Skeletal muscle satellite cell (primary cell): ENCODE measurements at regions not wholly inside any gene's neighbourhood (a gene's known extent, or its start where the extent isn't known, plus 50 kb on each side); places are given as distances from the start of the nearest gene placed in this dataset.

Source experiments
- H3K27me3 ChIP-seq: 2 replicates; pipeline ENCODE4 v1.7.0; 2013; ENCODE audit warnings: low read length; ENCODE audit not compliant: control insufficient read depth, insufficient read depth
- H3K36me3 ChIP-seq: 2 replicates; pipeline ENCODE4 v1.7.0; 2013; ENCODE audit warnings: mild to moderate bottlenecking, control low read depth, low read length; ENCODE audit not compliant: insufficient read depth
- H3K4me1 ChIP-seq: 2 replicates; pipeline ENCODE4 v1.7.0; 2013; ENCODE audit warnings: low read length; ENCODE audit not compliant: control insufficient read depth, insufficient read depth
- H3K4me2 ChIP-seq: 2 replicates; pipeline ENCODE4 v1.7.0; 2013; ENCODE audit warnings: mild to moderate bottlenecking, low read length
- H3K4me3 ChIP-seq: 2 replicates; pipeline ENCODE4 v1.7.0; 2013; ENCODE audit warnings: low read length
- H3K9ac ChIP-seq: 2 replicates; pipeline ENCODE4 v1.7.0; 2013; ENCODE audit warnings: mild to moderate bottlenecking, low read depth, low read length, moderate library complexity
- H3K9me3 ChIP-seq: replicated peaks from 2 replicates; pipeline ENCODE4 v1.7.0; 2013; ENCODE audit warnings: mild to moderate bottlenecking, control low read depth, low read length

GRCh38 chr1:232456714-232457113, 173.2 kb downstream of the SIPA1L2 start:
- Histone ChIP-seq H3K4me3 (no peak overlapping the region), H3K27me3 (no peaks in the 10 kb centered on the region), H3K4me2 (no peak overlapping the region), H3K9me3 (no peaks in the 10 kb centered on the region), H3K36me3 (no peaks in the 10 kb centered on the region), H3K9ac (no peak overlapping the region), H3K4me1 (no peaks in the 10 kb centered on the region)

GRCh38 chr1:232454227-232454886, 175.6 kb downstream of the SIPA1L2 start:
- no peaks in the 10 kb centered on the region for H3K4me1 ChIP-seq
- no peak overlapping the region for H3K9ac ChIP-seq
- H3K9me3 ChIP-seq = no peaks in the 10 kb centered on the region
- no peaks in the 10 kb centered on the region for H3K27me3 ChIP-seq
- no peaks in the 10 kb centered on the region for H3K36me3 ChIP-seq
- H3K4me2 ChIP-seq = no peak overlapping the region
- H3K4me3 ChIP-seq = no peak overlapping the region

GRCh38 chr1:232452736-232453440, 177.0 kb downstream of the SIPA1L2 start:
- no peaks in the 10 kb centered on the region for H3K36me3 ChIP-seq
- no peaks in the 10 kb centered on the region for H3K27me3 ChIP-seq
- H3K4me1 ChIP-seq = no peaks in the 10 kb centered on the region
- H3K4me3 ChIP-seq = no peak overlapping the region
- no peaks in the 10 kb centered on the region for H3K9me3 ChIP-seq
- H3K9ac ChIP-seq = no peak overlapping the region
- H3K4me2 ChIP-seq = no peak overlapping the region

GRCh38 chr1:232452117-232452516, 177.8 kb downstream of the SIPA1L2 start:
- Histone ChIP-seq H3K36me3 (no peaks in the 10 kb centered on the region), H3K9me3 (no peaks in the 10 kb centered on the region), H3K4me1 (no peaks in the 10 kb centered on the region), H3K4me2 (no peak overlapping the region), H3K27me3 (no peaks in the 10 kb centered on the region), H3K4me3 (no peak overlapping the region), H3K9ac (no peak overlapping the region)

- Histone ChIP-seq H3K4me1 (no peaks in the 10 kb centered on the region), H3K4me2 (no peak overlapping the region), H3K36me3 (no peaks in the 10 kb centered on the region), H3K9ac (no peak overlapping the region), H3K27me3 (no peaks in the 10 kb centered on the region), H3K4me3 (no peak overlapping the region), H3K9me3 (no peaks in the 10 kb centered on the region)
Measured at GRCh38 chr1:232451506-232451905, 178.4 kb downstream of the SIPA1L2 start.

GRCh38 chr1:232450615-232451014, 179.3 kb downstream of the SIPA1L2 start:
- H3K4me2 ChIP-seq = no peak overlapping the region
- H3K27me3 ChIP-seq = no peaks in the 10 kb centered on the region
- no peak overlapping the region for H3K9ac ChIP-seq
- no peak overlapping the region for H3K4me3 ChIP-seq
- no peaks in the 10 kb centered on the region for H3K9me3 ChIP-seq
- H3K36me3 ChIP-seq = no peaks in the 10 kb centered on the region
- no peaks in the 10 kb centered on the region for H3K4me1 ChIP-seq

GRCh38 chr1:232447125-232447524, 182.8 kb downstream of the SIPA1L2 start:
- H3K9me3 ChIP-seq = no peaks in the 10 kb centered on the region
- no peaks in the 10 kb centered on the region for H3K4me1 ChIP-seq
- H3K27me3 ChIP-seq = no peaks in the 10 kb centered on the region
- H3K4me3 ChIP-seq = no peak overlapping the region
- H3K4me2 ChIP-seq = no peak overlapping the region
- no peaks in the 10 kb centered on the region for H3K36me3 ChIP-seq
- no peak overlapping the region for H3K9ac ChIP-seq

GRCh38 chr1:232445361-232446106, 184.4 kb downstream of the SIPA1L2 start:
- Histone ChIP-seq H3K4me1 (no peaks in the 10 kb centered on the region), H3K27me3 (no peaks in the 10 kb centered on the region), H3K4me3 (no peak overlapping the region), H3K9ac (no peak overlapping the region), H3K4me2 (no peak overlapping the region), H3K9me3 (no peaks in the 10 kb centered on the region), H3K36me3 (no peaks in the 10 kb centered on the region)

- no peaks in the 10 kb centered on the region for H3K36me3 ChIP-seq
- H3K9me3 ChIP-seq = no peaks in the 10 kb centered on the region
- no peak overlapping the region for H3K4me3 ChIP-seq
- H3K27me3 ChIP-seq = no peaks in the 10 kb centered on the region
- H3K4me2 ChIP-seq = no peak overlapping the region
- no peak overlapping the region for H3K9ac ChIP-seq
- H3K4me1 ChIP-seq = no peaks in the 10 kb centered on the region
Measured at GRCh38 chr1:232443372-232443771, 186.6 kb downstream of the SIPA1L2 start.

- H3K4me3 ChIP-seq = no peak overlapping the region
- H3K4me2 ChIP-seq = no peak overlapping the region
- H3K9me3 ChIP-seq = no peaks in the 10 kb centered on the region
- H3K4me1 ChIP-seq = no peaks in the 10 kb centered on the region
- no peak overlapping the region for H3K9ac ChIP-seq
- no peaks in the 10 kb centered on the region for H3K36me3 ChIP-seq
- H3K27me3 ChIP-seq = no peaks in the 10 kb centered on the region
Measured at GRCh38 chr1:232441036-232441411, 188.9 kb downstream of the SIPA1L2 start.

GRCh38 chr1:232440325-232441035, 189.5 kb downstream of the SIPA1L2 start:
- Histone ChIP-seq H3K9me3 (no peaks in the 10 kb centered on the region), H3K27me3 (no peaks in the 10 kb centered on the region), H3K4me3 (no peak overlapping the region), H3K9ac (no peak overlapping the region), H3K36me3 (no peaks in the 10 kb centered on the region), H3K4me2 (no peak overlapping the region), H3K4me1 (no peaks in the 10 kb centered on the region)
